ENCODE measurements at regions not wholly inside any gene's neighbourhood (a gene's known extent, or its start where the extent isn't known, plus 50 kb on each side); places are given as distances from the start of the nearest gene placed in this dataset.

DNA sequence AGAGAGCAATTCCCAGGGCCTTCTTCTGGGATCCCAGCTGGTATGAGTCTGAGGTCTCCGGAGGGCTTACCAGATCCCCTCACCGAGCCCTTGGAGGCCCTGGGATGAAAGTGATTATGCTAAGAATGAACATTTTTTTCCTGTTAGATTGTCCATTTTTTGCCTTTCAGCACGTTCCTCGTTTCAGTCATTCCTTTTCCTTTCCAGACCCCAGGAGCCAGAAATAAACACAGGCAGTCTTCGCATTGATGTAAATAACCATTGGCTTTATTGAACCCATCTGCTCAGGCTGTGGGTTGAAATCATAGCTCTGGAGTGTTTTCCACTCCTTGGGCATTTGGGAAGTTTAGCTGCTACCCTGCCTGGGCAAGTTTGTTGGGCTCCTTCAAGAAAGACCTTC, 320.9 kb upstream of the AUTS2 start (continued):
- TF ChIP-seq, protein P1, sequence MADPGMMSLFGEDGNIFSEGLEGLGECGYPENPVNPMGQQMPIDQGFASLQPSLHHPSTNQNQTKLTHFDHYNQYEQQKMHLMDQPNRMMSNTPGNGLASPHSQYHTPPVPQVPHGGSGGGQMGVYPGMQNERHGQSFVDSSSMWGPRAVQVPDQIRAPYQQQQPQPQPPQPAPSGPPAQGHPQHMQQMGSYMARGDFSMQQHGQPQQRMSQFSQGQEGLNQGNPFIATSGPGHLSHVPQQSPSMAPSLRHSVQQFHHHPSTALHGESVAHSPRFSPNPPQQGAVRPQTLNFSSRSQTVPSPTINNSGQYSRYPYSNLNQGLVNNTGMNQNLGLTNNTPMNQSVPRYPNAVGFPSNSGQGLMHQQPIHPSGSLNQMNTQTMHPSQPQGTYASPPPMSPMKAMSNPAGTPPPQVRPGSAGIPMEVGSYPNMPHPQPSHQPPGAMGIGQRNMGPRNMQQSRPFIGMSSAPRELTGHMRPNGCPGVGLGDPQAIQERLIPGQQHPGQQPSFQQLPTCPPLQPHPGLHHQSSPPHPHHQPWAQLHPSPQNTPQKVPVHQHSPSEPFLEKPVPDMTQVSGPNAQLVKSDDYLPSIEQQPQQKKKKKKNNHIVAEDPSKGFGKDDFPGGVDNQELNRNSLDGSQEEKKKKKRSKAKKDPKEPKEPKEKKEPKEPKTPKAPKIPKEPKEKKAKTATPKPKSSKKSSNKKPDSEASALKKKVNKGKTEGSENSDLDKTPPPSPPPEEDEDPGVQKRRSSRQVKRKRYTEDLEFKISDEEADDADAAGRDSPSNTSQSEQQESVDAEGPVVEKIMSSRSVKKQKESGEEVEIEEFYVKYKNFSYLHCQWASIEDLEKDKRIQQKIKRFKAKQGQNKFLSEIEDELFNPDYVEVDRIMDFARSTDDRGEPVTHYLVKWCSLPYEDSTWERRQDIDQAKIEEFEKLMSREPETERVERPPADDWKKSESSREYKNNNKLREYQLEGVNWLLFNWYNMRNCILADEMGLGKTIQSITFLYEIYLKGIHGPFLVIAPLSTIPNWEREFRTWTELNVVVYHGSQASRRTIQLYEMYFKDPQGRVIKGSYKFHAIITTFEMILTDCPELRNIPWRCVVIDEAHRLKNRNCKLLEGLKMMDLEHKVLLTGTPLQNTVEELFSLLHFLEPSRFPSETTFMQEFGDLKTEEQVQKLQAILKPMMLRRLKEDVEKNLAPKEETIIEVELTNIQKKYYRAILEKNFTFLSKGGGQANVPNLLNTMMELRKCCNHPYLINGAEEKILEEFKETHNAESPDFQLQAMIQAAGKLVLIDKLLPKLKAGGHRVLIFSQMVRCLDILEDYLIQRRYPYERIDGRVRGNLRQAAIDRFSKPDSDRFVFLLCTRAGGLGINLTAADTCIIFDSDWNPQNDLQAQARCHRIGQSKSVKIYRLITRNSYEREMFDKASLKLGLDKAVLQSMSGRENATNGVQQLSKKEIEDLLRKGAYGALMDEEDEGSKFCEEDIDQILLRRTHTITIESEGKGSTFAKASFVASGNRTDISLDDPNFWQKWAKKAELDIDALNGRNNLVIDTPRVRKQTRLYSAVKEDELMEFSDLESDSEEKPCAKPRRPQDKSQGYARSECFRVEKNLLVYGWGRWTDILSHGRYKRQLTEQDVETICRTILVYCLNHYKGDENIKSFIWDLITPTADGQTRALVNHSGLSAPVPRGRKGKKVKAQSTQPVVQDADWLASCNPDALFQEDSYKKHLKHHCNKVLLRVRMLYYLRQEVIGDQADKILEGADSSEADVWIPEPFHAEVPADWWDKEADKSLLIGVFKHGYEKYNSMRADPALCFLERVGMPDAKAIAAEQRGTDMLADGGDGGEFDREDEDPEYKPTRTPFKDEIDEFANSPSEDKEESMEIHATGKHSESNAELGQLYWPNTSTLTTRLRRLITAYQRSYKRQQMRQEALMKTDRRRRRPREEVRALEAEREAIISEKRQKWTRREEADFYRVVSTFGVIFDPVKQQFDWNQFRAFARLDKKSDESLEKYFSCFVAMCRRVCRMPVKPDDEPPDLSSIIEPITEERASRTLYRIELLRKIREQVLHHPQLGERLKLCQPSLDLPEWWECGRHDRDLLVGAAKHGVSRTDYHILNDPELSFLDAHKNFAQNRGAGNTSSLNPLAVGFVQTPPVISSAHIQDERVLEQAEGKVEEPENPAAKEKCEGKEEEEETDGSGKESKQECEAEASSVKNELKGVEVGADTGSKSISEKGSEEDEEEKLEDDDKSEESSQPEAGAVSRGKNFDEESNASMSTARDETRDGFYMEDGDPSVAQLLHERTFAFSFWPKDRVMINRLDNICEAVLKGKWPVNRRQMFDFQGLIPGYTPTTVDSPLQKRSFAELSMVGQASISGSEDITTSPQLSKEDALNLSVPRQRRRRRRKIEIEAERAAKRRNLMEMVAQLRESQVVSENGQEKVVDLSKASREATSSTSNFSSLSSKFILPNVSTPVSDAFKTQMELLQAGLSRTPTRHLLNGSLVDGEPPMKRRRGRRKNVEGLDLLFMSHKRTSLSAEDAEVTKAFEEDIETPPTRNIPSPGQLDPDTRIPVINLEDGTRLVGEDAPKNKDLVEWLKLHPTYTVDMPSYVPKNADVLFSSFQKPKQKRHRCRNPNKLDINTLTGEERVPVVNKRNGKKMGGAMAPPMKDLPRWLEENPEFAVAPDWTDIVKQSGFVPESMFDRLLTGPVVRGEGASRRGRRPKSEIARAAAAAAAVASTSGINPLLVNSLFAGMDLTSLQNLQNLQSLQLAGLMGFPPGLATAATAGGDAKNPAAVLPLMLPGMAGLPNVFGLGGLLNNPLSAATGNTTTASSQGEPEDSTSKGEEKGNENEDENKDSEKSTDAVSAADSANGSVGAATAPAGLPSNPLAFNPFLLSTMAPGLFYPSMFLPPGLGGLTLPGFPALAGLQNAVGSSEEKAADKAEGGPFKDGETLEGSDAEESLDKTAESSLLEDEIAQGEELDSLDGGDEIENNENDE (IDR thresholded peaks at IDR 0.05; ENCODE audit: insufficient replicate concordance, low read length): no peak
- TF ChIP-seq RXRA (IDR thresholded peaks at IDR 0.05; ENCODE audit: insufficient read depth, low read depth, low read length): no peak
- TF ChIP-seq CBX5 (IDR thresholded peaks at IDR 0.05; ENCODE audit: low read depth, low read length): no peak

Measured in H1 (cell line).